SK-N-SH treated with all-trans-retinoic acid at 6 μM for 48 hours (cell line): ENCODE measurements at regions not wholly inside any gene's neighbourhood (a gene's known extent, or its start where the extent isn't known, plus 50 kb on each side); places are given as distances from the start of the nearest gene placed in this dataset.

ENCODE experiments used
- ATAC-seq: fragments of 200-7000 bp; cut with Tn5 transposase; 3 replicates; pipeline ENCODE4 v1.9.1; 2020; ENCODE audit warnings: mild to moderate bottlenecking, moderate library complexity
- ARNTL ChIP-seq: fragments of 450-650 bp; formaldehyde crosslinking; IDR thresholded peaks from 2 replicates; pipeline ENCODE4 v1.5.0; 2020; ENCODE audit warnings: low read depth, mild to moderate bottlenecking, moderate library complexity, borderline replicate concordance
- BACH2 ChIP-seq: fragments of 250-450 bp; sonication (Bioruptor Pico); IDR thresholded peaks from 2 replicates; pipeline ENCODE4 v1.9.0; 2021; ENCODE audit warnings: mild to moderate bottlenecking, borderline replicate concordance
- CSDC2 ChIP-seq: fragments of 250-450 bp; sonication (Bioruptor Pico); IDR thresholded peaks from 2 replicates; pipeline ENCODE4 v1.5.0; 2020; ENCODE audit warnings: mild to moderate bottlenecking, moderate library complexity
- GLIS3 ChIP-seq: fragments of 250-450 bp; sonication (Bioruptor Pico); IDR thresholded peaks from 2 replicates; pipeline ENCODE4 v1.5.0; 2020; ENCODE audit warnings: mild to moderate bottlenecking, moderate library complexity
- ISL1 ChIP-seq: fragments of 250-450 bp; sonication (Bioruptor Pico); IDR thresholded peaks from 2 replicates; pipeline ENCODE4 v2.1.2; 2022; ENCODE audit warnings: mild to moderate bottlenecking, moderate library complexity
- OSR1 ChIP-seq: fragments of 250-450 bp; sonication (Bioruptor Pico); IDR thresholded peaks from 2 replicates; pipeline ENCODE4 v1.8.0; 2022; ENCODE audit warnings: moderate library complexity, mild to moderate bottlenecking, inconsistent platforms
- PPARA ChIP-seq: fragments of 250-450 bp; sonication (Bioruptor Pico); IDR thresholded peaks from 2 replicates; pipeline ENCODE4 v1.5.0; 2020; ENCODE audit warnings: mild to moderate bottlenecking, borderline replicate concordance
- RARB ChIP-seq: fragments of 250-450 bp; sonication (Bioruptor Pico); IDR thresholded peaks from 2 replicates; pipeline ENCODE4 v1.8.0; 2021; ENCODE audit warnings: mild to moderate bottlenecking, moderate library complexity
- SNAI2 ChIP-seq: fragments of 250-450 bp; sonication (Bioruptor Pico); IDR thresholded peaks from 2 replicates; pipeline ENCODE4 v1.5.0; 2020; ENCODE audit warnings: mild to moderate bottlenecking, moderate library complexity
- TCF4 ChIP-seq: fragments of 250-450 bp; sonication (Bioruptor Pico); IDR thresholded peaks from 2 replicates; pipeline ENCODE4 v1.8.0; 2021; ENCODE audit warnings: mild to moderate bottlenecking, moderate library complexity, borderline replicate concordance
- TOX ChIP-seq: fragments of 250-450 bp; sonication (Bioruptor Pico); IDR thresholded peaks from 2 replicates; pipeline ENCODE4 v1.8.0; 2021; ENCODE audit warnings: mild to moderate bottlenecking, moderate library complexity, borderline replicate concordance
- ZC3H10 ChIP-seq: fragments of 250-450 bp; sonication (Bioruptor Pico); IDR thresholded peaks from 2 replicates; pipeline ENCODE4 v1.5.1; 2021; ENCODE audit warnings: mild to moderate bottlenecking, moderate library complexity
- ZFP3 ChIP-seq: fragments of 250-450 bp; sonication (Bioruptor Pico); IDR thresholded peaks from 2 replicates; pipeline ENCODE4 v1.5.0; 2020; ENCODE audit warnings: mild to moderate bottlenecking, moderate library complexity
- ZFP30 ChIP-seq: fragments of 450-650 bp; formaldehyde crosslinking; IDR thresholded peaks from 2 replicates; pipeline ENCODE4 v1.5.0; 2022; ENCODE audit warnings: mild to moderate bottlenecking, moderate library complexity
- ZNF565 ChIP-seq: fragments of 450-650 bp; formaldehyde crosslinking; conservative IDR thresholded peaks from 2 replicates; pipeline ENCODE4 v1.5.0; 2020; ENCODE audit warnings: low read depth, mild to moderate bottlenecking, moderate library complexity
- ZNF70 ChIP-seq: fragments of 450-650 bp; formaldehyde crosslinking; IDR thresholded peaks from 2 replicates; pipeline ENCODE4 v1.5.0; 2020; ENCODE audit warnings: mild to moderate bottlenecking, moderate library complexity
- ZNF8 ChIP-seq: fragments of 450-650 bp; formaldehyde crosslinking; IDR thresholded peaks from 2 replicates; pipeline ENCODE4 v1.5.0; 2020; ENCODE audit warnings: mild to moderate bottlenecking, moderate library complexity
- TF ChIP-seq, protein P1 (sequence below): fragments of 250-450 bp; sonication (Bioruptor Pico); IDR thresholded peaks from 2 replicates; pipeline ENCODE4 v1.8.0; 2021; ENCODE audit warnings: low read depth, mild to moderate bottlenecking, moderate library complexity, borderline replicate concordance
- TF ChIP-seq, protein P2 (sequence below): fragments of 250-450 bp; sonication (Bioruptor Pico); IDR thresholded peaks from 2 replicates; pipeline ENCODE4 v1.5.0; 2020; ENCODE audit warnings: mild to moderate bottlenecking, moderate library complexity
- TF ChIP-seq, protein P3 (sequence below): fragments of 250-450 bp; sonication (Bioruptor Pico); IDR thresholded peaks from 2 replicates; pipeline ENCODE4 v1.5.1; 2020; ENCODE audit warnings: low read depth, mild to moderate bottlenecking, moderate library complexity
- TF ChIP-seq, protein P4 (sequence below): fragments of 250-450 bp; sonication (Bioruptor Pico); IDR thresholded peaks from 2 replicates; pipeline ENCODE4 v1.5.1; 2021; ENCODE audit warnings: mild to moderate bottlenecking, moderate library complexity
- TF ChIP-seq, protein P5 (sequence below): fragments of 250-450 bp; sonication (Bioruptor Pico); IDR thresholded peaks from 2 replicates; pipeline ENCODE4 v1.8.0; 2020; ENCODE audit warnings: mild to moderate bottlenecking, moderate library complexity, borderline replicate concordance

DNA sequence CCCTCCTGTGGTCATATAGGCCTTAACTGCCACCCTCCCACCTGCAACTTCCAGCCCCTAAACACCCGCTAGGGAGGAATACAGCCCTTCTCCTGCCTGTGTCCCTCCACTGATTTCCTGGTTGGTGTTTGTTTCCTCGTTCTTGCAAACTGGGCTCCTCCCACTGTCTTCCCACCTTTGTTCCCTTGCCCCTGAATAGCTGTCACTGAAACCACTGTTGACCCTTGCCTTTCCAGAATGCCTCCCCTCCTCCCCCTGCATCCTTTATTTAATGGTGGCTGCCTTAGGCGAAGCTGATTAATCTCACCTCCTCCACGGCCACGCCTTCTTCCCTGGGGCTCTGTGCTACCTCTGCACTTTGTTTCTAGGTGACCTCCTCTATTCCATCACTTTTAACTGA is 626.7 kb downstream of the BNC2 start:
- TF ChIP-seq TCF4 (CRISPR knock-in tag) (no peak), PPARA (CRISPR knock-in tag) (no peak), ZNF70 (CRISPR knock-in tag) (no peak), RARB (no peak), ARNTL (CRISPR knock-in tag) (no peak), ZC3H10 (CRISPR knock-in tag) (no peak), ZNF8 (no peak), ZFP3 (CRISPR knock-in tag) (no peak), TOX (no peak)
- TF ChIP-seq, protein P1, sequence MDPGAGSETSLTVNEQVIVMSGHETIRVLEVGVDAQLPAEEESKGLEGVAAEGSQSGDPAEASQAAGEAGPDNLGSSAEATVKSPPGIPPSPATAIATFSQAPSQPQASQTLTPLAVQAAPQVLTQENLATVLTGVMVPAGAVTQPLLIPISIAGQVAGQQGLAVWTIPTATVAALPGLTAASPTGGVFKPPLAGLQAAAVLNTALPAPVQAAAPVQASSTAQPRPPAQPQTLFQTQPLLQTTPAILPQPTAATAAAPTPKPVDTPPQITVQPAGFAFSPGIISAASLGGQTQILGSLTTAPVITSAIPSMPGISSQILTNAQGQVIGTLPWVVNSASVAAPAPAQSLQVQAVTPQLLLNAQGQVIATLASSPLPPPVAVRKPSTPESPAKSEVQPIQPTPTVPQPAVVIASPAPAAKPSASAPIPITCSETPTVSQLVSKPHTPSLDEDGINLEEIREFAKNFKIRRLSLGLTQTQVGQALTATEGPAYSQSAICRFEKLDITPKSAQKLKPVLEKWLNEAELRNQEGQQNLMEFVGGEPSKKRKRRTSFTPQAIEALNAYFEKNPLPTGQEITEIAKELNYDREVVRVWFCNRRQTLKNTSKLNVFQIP (CRISPR knock-in tag): no peak
- TF ChIP-seq, protein P2, sequence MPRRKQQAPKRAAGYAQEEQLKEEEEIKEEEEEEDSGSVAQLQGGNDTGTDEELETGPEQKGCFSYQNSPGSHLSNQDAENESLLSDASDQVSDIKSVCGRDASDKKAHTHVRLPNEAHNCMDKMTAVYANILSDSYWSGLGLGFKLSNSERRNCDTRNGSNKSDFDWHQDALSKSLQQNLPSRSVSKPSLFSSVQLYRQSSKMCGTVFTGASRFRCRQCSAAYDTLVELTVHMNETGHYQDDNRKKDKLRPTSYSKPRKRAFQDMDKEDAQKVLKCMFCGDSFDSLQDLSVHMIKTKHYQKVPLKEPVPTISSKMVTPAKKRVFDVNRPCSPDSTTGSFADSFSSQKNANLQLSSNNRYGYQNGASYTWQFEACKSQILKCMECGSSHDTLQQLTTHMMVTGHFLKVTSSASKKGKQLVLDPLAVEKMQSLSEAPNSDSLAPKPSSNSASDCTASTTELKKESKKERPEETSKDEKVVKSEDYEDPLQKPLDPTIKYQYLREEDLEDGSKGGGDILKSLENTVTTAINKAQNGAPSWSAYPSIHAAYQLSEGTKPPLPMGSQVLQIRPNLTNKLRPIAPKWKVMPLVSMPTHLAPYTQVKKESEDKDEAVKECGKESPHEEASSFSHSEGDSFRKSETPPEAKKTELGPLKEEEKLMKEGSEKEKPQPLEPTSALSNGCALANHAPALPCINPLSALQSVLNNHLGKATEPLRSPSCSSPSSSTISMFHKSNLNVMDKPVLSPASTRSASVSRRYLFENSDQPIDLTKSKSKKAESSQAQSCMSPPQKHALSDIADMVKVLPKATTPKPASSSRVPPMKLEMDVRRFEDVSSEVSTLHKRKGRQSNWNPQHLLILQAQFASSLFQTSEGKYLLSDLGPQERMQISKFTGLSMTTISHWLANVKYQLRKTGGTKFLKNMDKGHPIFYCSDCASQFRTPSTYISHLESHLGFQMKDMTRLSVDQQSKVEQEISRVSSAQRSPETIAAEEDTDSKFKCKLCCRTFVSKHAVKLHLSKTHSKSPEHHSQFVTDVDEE (CRISPR knock-in tag): no peak
- TF ChIP-seq, protein P3, sequence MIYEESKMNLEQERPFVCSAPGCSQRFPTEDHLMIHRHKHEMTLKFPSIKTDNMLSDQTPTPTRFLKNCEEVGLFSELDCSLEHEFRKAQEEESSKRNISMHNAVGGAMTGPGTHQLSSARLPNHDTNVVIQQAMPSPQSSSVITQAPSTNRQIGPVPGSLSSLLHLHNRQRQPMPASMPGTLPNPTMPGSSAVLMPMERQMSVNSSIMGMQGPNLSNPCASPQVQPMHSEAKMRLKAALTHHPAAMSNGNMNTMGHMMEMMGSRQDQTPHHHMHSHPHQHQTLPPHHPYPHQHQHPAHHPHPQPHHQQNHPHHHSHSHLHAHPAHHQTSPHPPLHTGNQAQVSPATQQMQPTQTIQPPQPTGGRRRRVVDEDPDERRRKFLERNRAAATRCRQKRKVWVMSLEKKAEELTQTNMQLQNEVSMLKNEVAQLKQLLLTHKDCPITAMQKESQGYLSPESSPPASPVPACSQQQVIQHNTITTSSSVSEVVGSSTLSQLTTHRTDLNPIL (CRISPR knock-in tag): no peak
- ATAC-seq: no peak

DNA sequence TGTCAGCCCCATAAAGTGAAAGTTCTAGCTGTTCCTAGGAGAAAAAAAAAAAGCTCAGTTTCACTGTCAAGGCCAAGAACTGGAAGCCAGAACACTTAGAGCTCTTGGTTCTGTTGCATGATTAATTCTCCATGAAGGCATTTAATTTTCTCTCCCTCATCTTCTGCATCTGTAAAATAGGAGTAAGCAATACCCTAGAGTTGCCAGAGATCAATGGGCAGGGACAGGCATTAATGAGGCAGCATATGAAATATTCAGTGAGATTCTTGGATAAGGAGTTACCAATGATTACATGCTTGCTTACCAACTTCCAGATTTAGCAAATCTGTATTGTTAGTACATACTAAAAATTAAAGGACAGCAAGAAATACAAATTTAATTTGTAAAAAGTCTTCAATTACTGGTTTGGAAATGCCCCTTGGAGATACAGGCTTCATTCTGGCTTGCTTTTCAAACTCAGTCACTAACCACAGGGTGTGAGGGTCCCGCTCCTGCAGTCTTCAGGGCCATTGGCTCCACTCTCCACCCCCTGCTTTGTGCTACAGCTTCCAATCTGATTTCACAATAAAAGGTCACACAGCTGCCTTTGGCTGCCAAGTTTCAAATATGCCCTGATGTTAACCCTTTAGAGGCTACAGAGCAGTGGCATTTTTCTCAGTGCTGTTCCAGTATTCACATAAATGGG is 624.6 kb downstream of the BNC2 start:
- TF ChIP-seq GLIS3: no peak
- TF ChIP-seq BACH2: no peak
- no peak for TF ChIP-seq PPARA (CRISPR knock-in tag)
- no peak for TF ChIP-seq TCF4 (CRISPR knock-in tag)
- no peak for TF ChIP-seq ARNTL (CRISPR knock-in tag)
- no peak for TF ChIP-seq SNAI2 (CRISPR knock-in tag)
- no peak for TF ChIP-seq OSR1 (CRISPR knock-in tag)
- no peak for TF ChIP-seq RARB
- no peak for TF ChIP-seq CSDC2 (CRISPR knock-in tag)
- TF ChIP-seq, protein P4, sequence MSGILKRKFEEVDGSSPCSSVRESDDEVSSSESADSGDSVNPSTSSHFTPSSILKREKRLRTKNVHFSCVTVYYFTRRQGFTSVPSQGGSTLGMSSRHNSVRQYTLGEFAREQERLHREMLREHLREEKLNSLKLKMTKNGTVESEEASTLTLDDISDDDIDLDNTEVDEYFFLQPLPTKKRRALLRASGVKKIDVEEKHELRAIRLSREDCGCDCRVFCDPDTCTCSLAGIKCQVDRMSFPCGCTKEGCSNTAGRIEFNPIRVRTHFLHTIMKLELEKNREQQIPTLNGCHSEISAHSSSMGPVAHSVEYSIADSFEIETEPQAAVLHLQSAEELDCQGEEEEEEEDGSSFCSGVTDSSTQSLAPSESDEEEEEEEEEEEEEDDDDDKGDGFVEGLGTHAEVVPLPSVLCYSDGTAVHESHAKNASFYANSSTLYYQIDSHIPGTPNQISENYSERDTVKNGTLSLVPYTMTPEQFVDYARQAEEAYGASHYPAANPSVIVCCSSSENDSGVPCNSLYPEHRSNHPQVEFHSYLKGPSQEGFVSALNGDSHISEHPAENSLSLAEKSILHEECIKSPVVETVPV (CRISPR knock-in tag): no peak
- TF ChIP-seq, protein P5, sequence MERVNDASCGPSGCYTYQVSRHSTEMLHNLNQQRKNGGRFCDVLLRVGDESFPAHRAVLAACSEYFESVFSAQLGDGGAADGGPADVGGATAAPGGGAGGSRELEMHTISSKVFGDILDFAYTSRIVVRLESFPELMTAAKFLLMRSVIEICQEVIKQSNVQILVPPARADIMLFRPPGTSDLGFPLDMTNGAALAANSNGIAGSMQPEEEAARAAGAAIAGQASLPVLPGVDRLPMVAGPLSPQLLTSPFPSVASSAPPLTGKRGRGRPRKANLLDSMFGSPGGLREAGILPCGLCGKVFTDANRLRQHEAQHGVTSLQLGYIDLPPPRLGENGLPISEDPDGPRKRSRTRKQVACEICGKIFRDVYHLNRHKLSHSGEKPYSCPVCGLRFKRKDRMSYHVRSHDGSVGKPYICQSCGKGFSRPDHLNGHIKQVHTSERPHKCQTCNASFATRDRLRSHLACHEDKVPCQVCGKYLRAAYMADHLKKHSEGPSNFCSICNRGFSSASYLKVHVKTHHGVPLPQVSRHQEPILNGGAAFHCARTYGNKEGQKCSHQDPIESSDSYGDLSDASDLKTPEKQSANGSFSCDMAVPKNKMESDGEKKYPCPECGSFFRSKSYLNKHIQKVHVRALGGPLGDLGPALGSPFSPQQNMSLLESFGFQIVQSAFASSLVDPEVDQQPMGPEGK (CRISPR knock-in tag): no peak
- ATAC-seq: peak; percentile 50

DNA sequence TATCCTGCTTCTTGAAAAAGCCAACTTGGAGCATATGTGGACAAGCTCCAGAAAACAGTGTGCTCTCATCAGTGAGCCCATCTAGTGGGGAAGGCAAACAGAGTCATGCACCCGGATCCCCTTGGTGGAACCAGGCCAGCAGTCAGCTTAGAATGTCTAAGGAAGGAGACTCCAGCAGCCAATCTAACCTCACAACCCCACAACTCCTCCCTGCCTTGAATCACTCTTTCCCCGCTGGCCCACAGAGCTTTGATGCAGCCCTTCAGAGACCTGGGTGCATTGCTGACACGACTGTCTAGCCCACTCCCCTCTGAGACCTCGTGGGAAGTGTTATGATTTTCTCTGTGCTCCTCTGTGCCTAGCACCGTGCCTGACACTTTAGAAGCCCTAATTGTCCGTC is 623.7 kb downstream of the BNC2 start:
- TF ChIP-seq RARB (no peak), ZNF70 (CRISPR knock-in tag) (no peak), ZC3H10 (CRISPR knock-in tag) (no peak), ARNTL (CRISPR knock-in tag) (no peak), ZNF565 (CRISPR knock-in tag) (no peak), PPARA (CRISPR knock-in tag) (no peak), TOX (no peak), TCF4 (CRISPR knock-in tag) (no peak), OSR1 (CRISPR knock-in tag) (no peak), ZFP3 (CRISPR knock-in tag) (no peak), SNAI2 (CRISPR knock-in tag) (no peak), ISL1 (CRISPR knock-in tag) (no peak), BACH2 (no peak), ZFP30 (CRISPR knock-in tag) (no peak)
- TF ChIP-seq, protein P3 (CRISPR knock-in tag): no peak
- TF ChIP-seq, protein P2 (CRISPR knock-in tag): no peak

More for the DNA sequence above, 623.7 kb downstream of the BNC2 start:
- ATAC-seq: peak; percentile 13; the same call in 1 of the 3 replicates
